SU-DHL-6 (cell line): ENCODE measurements at regions not wholly inside any gene's neighbourhood (a gene's known extent, or its start where the extent isn't known, plus 50 kb on each side); places are given as distances from the start of the nearest gene placed in this dataset.

Source experiments
- H2AFZ ChIP-seq: fragments of 200-600 bp; sonication (generic); 2 replicates; pipeline ENCODE4 v1.6.1; 2014; ENCODE audit warnings: low read depth, mild to moderate bottlenecking, moderate library complexity, mixed read lengths, antibody characterized with exemption, low read length; ENCODE audit not compliant: severe bottlenecking
- H3F3A ChIP-seq: fragments of 200-600 bp; shearing (Covaris generic); 2 replicates; pipeline ENCODE4 v1.6.0; 2016; ENCODE audit warnings: antibody characterized with exemption, mild to moderate bottlenecking; ENCODE audit not compliant: insufficient read depth
- H3K27ac ChIP-seq: fragments of 200-600 bp; sonication (generic); 2 replicates; pipeline ENCODE4 v1.5.1; 2016; ENCODE audit warnings: low read depth, mild to moderate bottlenecking, low read length, moderate library complexity, mixed read lengths
- H3K27me3 ChIP-seq: fragments of 200-600 bp; sonication (generic), shearing (Covaris generic); 2 replicates; pipeline ENCODE4 v1.6.0; 2014; ENCODE audit warnings: mild to moderate bottlenecking, low read length
- H3K36me3 ChIP-seq: fragments of 200-600 bp; sonication (generic); 2 replicates; pipeline ENCODE4 v1.6.1; 2014; ENCODE audit warnings: mild to moderate bottlenecking, low read length, mixed read lengths
- H3K4me2 ChIP-seq: fragments of 300-600, 200-600 bp; shearing (Covaris generic), sonication (generic); 2 replicates; pipeline ENCODE4 v1.6.0; 2014; ENCODE audit warnings: low read length, low read depth, mild to moderate bottlenecking; ENCODE audit not compliant: poor library complexity, severe bottlenecking
- H3K4me3 ChIP-seq: fragments of 200-600 bp; sonication (generic); 2 replicates; pipeline ENCODE4 v1.5.1; 2014; ENCODE audit warnings: antibody characterized with exemption, low read length, mild to moderate bottlenecking, mixed read lengths; ENCODE audit not compliant: insufficient read depth, poor library complexity, severe bottlenecking
- H3K79me2 ChIP-seq: fragments of 200-600 bp; sonication (generic); 2 replicates; pipeline ENCODE4 v1.6.1; 2014; ENCODE audit warnings: mild to moderate bottlenecking, low read length, moderate library complexity; ENCODE audit not compliant: insufficient read depth
- H3K9ac ChIP-seq: fragments of 200-600 bp; sonication (generic); 2 replicates; pipeline ENCODE4 v1.7.0; 2014; ENCODE audit warnings: mild to moderate bottlenecking, low read length
- H3K9me2 ChIP-seq: fragments of 200-600 bp; sonication (generic); replicated peaks from 2 replicates; pipeline ENCODE4 v1.6.1; 2014; ENCODE audit warnings: low read length; ENCODE audit not compliant: insufficient read depth
- H3K9me3 ChIP-seq: fragments of 200-600 bp; sonication (generic); 2 replicates; pipeline ENCODE4 v1.6.1; 2014; ENCODE audit warnings: low read length, mixed read lengths; ENCODE audit not compliant: insufficient read depth
- H4K20me1 ChIP-seq: fragments of 200-600 bp; sonication (generic); 2 replicates; pipeline ENCODE4 v1.6.1; 2014; ENCODE audit warnings: low read depth, mild to moderate bottlenecking, antibody characterized with exemption, low read length, moderate library complexity, mixed read lengths
- CTCF ChIP-seq: fragments of 200-600 bp; sonication (generic); IDR thresholded peaks from one replicate; pipeline ENCODE4 v1.5.1; 2017; ENCODE audit warnings: antibody characterized with exemption, mild to moderate bottlenecking, low read length, moderate library complexity; ENCODE audit not compliant: insufficient read depth, poor library complexity, severe bottlenecking
- EZH2phosphoT487 ChIP-seq: fragments of 200-600 bp; sonication (generic), shearing (Covaris generic); conservative IDR thresholded peaks from 2 replicates; pipeline ENCODE4 v1.6.1; 2018; ENCODE audit warnings: mild to moderate bottlenecking, antibody characterized with exemption, low read length, moderate library complexity, mixed read lengths

GRCh38 chr4:189785257-189785656 is 155.4 kb upstream of the FRG1 start:
- Histone ChIP-seq H3K27me3 (no peaks in the 10 kb centered on the region), H3F3A (no peaks in the 10 kb centered on the region), H3K27ac (no peak overlapping the region), H3K4me3 (no peak overlapping the region), H3K36me3 (no peaks in the 10 kb centered on the region), H3K79me2 (no peaks in the 10 kb centered on the region), H3K9me2 (no peaks in the 10 kb centered on the region), H2AFZ (no peak overlapping the region), H4K20me1 (no peaks in the 10 kb centered on the region), H3K9me3 (no peaks in the 10 kb centered on the region), H3K9ac (no peak overlapping the region), H3K4me2 (no peak overlapping the region)
- TF ChIP-seq EZH2phosphoT487 (no peak), CTCF (no peak)

GRCh38 chr4:189786447-189786846 is 154.2 kb upstream of the FRG1 start:
- Histone ChIP-seq H3K4me2 (no peak overlapping the region), H3K27me3 (no peaks in the 10 kb centered on the region), H3K79me2 (no peaks in the 10 kb centered on the region), H3K9ac (no peak overlapping the region), H3K4me3 (no peak overlapping the region), H3F3A (no peaks in the 10 kb centered on the region), H3K36me3 (no peaks in the 10 kb centered on the region), H3K27ac (no peak overlapping the region), H2AFZ (no peak overlapping the region), H4K20me1 (no peaks in the 10 kb centered on the region), H3K9me3 (no peaks in the 10 kb centered on the region), H3K9me2 (no peaks in the 10 kb centered on the region)
- TF ChIP-seq CTCF (no peak), EZH2phosphoT487 (no peak)

GRCh38 chr4:189787216-189788031 is 153.2 kb upstream of the FRG1 start:
- H3K27me3 ChIP-seq: no peaks in the 10 kb centered on the region
- no peaks in the 10 kb centered on the region for H3K79me2 ChIP-seq
- H4K20me1 ChIP-seq: no peaks in the 10 kb centered on the region
- no peaks in the 10 kb centered on the region for H3K9me2 ChIP-seq
- no peak overlapping the region for H3K27ac ChIP-seq
- no peaks in the 10 kb centered on the region for H3K9me3 ChIP-seq
- no peak overlapping the region for H3K4me3 ChIP-seq
- H3F3A ChIP-seq: no peaks in the 10 kb centered on the region
- no peak for TF ChIP-seq EZH2phosphoT487
- TF ChIP-seq CTCF: no peak
- no peak overlapping the region for H3K9ac ChIP-seq
- no peak overlapping the region for H2AFZ ChIP-seq
- no peak overlapping the region for H3K4me2 ChIP-seq
- H3K36me3 ChIP-seq: no peaks in the 10 kb centered on the region
